DOHH2 (cell line): ENCODE measurements at regions not wholly inside any gene's neighbourhood (a gene's known extent, or its start where the extent isn't known, plus 50 kb on each side); places are given as distances from the start of the nearest gene placed in this dataset.

ENCODE experiments used
- EZH2phosphoT487 ChIP-seq: fragments of 200-600 bp; sonication (generic); IDR thresholded peaks from 2 replicates; pipeline ENCODE4 v1.6.1; 2017; ENCODE audit warnings: borderline replicate concordance, mild to moderate bottlenecking, antibody characterized with exemption, low read length, moderate library complexity, mixed read lengths
- TF ChIP-seq, protein P1 (sequence below): fragments of 200-600 bp; sonication (generic); IDR thresholded peaks from one replicate; pipeline ENCODE4 v1.5.1; 2014; ENCODE audit warnings: antibody characterized with exemption, mild to moderate bottlenecking, low read depth, low read length; ENCODE audit not compliant: poor library complexity, severe bottlenecking

DNA sequence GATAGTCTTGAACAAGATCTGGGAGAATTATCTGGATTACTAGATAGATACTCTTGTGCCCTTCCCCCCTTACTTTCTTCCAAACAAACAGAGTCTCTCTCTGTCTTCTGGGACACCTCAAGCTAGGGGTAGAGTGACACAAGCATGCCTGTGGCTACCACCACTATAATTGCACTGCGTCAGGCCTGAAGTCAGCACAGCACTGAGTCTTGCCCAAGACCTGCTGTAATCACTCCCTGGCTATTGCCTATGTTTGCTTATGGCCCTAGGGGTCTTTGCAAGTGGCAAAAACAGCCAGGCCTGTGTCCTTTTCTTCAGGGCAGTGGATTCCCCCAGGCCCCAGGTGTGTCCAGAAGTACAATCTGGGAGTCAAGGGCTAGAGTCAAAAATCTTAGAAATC is 106.6 kb downstream of the SLC5A7 start:
- TF ChIP-seq, protein P1, sequence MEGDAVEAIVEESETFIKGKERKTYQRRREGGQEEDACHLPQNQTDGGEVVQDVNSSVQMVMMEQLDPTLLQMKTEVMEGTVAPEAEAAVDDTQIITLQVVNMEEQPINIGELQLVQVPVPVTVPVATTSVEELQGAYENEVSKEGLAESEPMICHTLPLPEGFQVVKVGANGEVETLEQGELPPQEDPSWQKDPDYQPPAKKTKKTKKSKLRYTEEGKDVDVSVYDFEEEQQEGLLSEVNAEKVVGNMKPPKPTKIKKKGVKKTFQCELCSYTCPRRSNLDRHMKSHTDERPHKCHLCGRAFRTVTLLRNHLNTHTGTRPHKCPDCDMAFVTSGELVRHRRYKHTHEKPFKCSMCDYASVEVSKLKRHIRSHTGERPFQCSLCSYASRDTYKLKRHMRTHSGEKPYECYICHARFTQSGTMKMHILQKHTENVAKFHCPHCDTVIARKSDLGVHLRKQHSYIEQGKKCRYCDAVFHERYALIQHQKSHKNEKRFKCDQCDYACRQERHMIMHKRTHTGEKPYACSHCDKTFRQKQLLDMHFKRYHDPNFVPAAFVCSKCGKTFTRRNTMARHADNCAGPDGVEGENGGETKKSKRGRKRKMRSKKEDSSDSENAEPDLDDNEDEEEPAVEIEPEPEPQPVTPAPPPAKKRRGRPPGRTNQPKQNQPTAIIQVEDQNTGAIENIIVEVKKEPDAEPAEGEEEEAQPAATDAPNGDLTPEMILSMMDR, result no peak
- TF ChIP-seq EZH2phosphoT487, result no peak
